Gastrocnemius medialis (tissue), 4 donors: ENCODE measurements at regions not wholly inside any gene's neighbourhood (a gene's known extent, or its start where the extent isn't known, plus 50 kb on each side); places are given as distances from the start of the nearest gene placed in this dataset.

Source experiments
- POLR2A ChIP-seq, 2 donors: fragments of 450-650 bp; IDR thresholded peaks; one replicate each; pipeline ENCODE4 v1.6.1; 2017; ENCODE audit warnings: antibody characterized with exemption in 2 of 2, mild to moderate bottlenecking in 2 of 2, moderate library complexity in 2 of 2
- TF ChIP-seq, protein P1 (sequence below), 5 experiments: fragments of 450-650 bp in 3 of 5; fragments of 200-600 bp in 2 of 5; sonication (generic) in 2 of 5; IDR thresholded peaks in 4 of 5; conservative IDR thresholded peaks in 1 of 5; 1 replicate in 4 of 5; 2 replicates in 1 of 5; pipeline ENCODE4 v1.5.1; 2016 to 2019; ENCODE audit warnings: antibody characterized with exemption in 5 of 5, mild to moderate bottlenecking in 3 of 5, moderate library complexity in 3 of 5

DNA sequence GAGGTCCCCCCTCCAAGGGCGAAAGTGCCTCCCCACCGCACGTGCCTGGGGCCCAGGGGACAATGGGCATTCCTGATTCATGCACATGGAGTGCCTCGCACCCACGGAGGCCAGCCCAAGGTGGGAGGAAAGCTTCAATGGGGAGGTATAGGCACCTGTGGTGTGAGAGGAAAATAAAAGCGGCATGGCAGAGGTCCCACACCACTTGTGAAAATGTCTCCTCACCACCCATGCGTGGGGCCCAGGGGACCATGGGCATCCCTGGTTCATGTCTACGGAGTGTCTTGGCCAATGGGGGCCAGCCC is 384.7 kb downstream of the ALG10 start:
- TF ChIP-seq, protein P1, sequence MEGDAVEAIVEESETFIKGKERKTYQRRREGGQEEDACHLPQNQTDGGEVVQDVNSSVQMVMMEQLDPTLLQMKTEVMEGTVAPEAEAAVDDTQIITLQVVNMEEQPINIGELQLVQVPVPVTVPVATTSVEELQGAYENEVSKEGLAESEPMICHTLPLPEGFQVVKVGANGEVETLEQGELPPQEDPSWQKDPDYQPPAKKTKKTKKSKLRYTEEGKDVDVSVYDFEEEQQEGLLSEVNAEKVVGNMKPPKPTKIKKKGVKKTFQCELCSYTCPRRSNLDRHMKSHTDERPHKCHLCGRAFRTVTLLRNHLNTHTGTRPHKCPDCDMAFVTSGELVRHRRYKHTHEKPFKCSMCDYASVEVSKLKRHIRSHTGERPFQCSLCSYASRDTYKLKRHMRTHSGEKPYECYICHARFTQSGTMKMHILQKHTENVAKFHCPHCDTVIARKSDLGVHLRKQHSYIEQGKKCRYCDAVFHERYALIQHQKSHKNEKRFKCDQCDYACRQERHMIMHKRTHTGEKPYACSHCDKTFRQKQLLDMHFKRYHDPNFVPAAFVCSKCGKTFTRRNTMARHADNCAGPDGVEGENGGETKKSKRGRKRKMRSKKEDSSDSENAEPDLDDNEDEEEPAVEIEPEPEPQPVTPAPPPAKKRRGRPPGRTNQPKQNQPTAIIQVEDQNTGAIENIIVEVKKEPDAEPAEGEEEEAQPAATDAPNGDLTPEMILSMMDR (IDR thresholded peaks at IDR 0.05 in 4 of 5, conservative IDR thresholded peaks at IDR 0.05 in 1 of 5): no peak
- TF ChIP-seq POLR2A (IDR thresholded peaks at IDR 0.05): no peak
